HG03108 (cell line): ENCODE measurements at regions not wholly inside any gene's neighbourhood (a gene's known extent, or its start where the extent isn't known, plus 50 kb on each side); places are given as distances from the start of the nearest gene placed in this dataset.
"Not testable (repeated sequence)": the region's sequence is repeated elsewhere in the genome, so short reads cannot be mapped to it uniquely, and the experiment has no call there.

Experiments used
- ATAC-seq: cut with Tn5 transposase; IDR thresholded peaks from one replicate; pipeline ENCODE4 v1.9.1; 2021; ENCODE audit warnings: moderate library complexity; ENCODE audit not compliant: unreplicated experiment

GRCh38 chr6:37580176-37580955 is 80.7 kb upstream of the CCDC167 start:
- ATAC-seq, result no peak

DNA sequence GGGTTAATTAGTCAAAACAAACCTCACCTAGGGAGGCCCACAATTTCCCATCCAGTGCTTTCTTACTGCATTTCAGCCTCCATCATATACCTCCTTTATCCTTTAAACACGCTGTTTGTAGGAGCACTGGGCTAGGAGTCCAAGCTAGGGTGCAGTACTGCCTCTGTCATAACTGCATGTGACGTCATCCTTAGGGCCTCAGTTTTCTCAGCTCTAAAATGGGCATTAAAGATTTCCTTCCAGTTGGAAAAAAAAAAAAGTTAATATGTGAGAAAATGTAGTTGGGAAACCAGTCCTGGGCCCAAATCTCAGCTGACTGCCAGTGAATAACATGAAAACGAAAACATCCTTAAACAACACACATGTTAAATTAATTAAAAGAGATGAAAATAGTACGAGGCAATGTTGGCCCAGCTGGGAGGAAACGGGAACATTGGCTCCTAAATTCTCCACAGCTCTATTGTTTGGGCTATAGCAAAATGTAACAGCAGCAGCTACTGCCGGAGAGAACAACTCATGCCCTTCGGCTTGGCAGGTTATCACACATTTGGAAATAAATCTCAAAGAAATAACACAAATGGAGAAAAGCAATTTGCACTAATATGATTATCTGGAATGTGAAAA is 79.9 kb upstream of the CCDC167 start:
- no peak for ATAC-seq

GRCh38 chr6:37578104-37578503 is 78.4 kb upstream of the CCDC167 start:
- ATAC-seq, result no peak

GRCh38 chr6:37576336-37576737 is 76.6 kb upstream of the CCDC167 start:
- ATAC-seq, result no peak

DNA sequence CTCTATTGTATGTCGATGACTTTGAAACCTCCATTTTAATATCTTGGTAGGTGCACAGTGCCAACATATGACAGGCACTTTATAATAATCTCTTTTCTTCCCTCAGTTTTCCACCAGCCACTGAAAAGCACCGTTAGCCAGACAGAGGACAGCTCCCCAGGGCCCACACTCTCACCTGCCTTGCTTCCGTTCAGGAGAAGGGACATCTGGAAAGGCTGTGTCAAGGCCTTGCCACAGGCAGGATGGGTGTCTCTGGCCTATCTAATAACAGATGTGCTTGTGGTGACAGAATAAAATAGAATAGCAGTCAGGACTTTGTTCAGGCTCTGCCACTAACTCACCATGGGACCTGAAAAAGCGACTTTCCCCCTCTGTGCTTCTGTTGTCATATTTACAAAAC is 75.5 kb upstream of the CCDC167 start:
- no peak for ATAC-seq

DNA sequence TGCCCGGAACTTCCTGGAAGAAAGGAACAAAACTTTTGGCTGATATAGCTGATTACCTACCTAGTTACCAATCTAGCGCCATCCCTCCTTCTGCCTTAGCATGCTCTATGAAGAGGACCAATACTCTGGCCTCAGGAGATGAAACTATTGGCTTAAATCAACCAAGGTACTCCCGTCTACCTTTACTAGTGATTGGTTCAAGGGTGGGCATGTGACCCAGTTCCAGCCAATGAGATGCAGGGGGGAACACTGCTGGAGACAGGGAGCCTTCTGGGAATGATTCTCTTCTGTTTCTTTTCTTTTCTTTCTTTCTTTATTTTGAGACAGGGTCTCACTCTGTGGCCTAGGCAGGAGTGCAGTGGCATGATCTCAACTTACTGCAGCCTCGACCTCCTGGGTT is 72.6 kb upstream of the CCDC167 start:
- no peak for ATAC-seq

- no peak for ATAC-seq
Observed at GRCh38 chr6:37570482-37571133, 70.9 kb upstream of the CCDC167 start.

DNA sequence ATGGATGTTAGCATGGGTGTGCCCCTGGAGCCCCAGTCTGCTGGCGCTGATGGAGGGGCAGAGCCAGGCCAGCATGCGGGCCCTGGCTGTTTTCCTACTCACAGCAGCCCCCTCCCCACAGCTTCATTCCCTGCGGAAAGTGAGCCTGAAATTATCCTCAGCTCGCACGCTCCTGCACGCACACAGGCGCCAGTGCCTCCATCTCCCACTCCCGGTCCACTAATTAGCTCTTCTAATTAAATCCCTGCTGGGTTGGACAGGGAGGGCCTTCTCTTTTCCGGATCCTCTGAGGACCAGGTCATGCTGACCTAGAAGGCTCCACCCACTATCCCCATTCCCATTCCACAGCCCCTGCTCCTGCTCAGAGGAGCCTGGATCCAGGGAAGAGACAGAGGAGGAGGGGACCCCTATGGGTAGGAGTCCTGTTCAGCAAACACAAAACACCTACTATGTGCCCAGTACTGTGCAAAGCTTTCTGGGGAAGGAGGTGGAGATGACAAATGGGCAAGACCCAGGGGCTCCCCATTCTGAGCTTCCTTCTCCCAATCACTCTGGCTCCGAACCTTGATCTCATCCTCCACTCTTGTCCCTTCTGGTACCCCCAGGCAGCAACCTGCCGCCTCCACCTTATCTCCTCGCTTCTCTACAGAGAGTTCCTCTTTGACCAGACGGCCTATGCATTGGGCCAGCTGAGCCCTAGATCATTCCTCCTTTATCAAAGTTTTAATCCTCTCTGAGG is 70.2 kb upstream of the CCDC167 start:
- ATAC-seq, result no peak

DNA sequence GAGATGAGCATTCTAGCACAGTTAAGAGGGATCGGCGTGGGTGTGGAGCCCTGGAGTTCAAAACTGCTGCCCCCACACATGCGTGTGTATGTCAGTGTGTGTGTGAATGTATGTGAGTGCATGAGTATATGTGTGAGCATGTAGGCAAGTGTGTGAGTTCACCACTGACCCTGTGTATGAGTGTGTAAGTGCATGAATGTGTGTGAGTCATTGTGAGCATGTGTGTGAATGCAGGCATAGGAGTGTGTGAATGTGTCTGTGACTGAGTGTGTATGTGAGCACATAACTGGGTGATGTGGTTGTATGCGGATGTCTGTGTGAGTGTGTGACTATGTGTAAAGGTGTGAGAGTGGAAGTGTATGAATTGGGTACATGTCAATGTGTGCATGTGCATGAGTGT is 69.6 kb upstream of the CCDC167 start:
- ATAC-seq, result no peak

DNA sequence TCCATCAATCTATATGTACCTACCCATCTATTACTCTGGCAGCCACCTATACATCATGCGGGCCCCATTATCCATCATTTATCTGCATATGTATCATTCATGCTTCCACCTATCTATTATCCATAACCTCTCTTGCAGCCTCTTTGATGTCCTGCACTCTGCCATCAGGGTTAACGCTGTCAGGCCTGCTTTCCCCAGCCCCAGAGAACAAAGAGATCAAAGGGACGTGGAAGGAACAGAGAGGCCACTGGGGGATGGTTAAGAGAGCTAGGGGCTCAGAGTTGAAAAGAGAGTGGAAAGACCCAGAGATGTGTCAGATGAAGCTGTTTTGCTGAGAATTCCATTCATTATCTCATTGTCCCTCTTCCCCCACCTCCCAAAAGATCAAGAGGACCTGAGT is 67.3 kb upstream of the CCDC167 start:
- no peak for ATAC-seq

DNA sequence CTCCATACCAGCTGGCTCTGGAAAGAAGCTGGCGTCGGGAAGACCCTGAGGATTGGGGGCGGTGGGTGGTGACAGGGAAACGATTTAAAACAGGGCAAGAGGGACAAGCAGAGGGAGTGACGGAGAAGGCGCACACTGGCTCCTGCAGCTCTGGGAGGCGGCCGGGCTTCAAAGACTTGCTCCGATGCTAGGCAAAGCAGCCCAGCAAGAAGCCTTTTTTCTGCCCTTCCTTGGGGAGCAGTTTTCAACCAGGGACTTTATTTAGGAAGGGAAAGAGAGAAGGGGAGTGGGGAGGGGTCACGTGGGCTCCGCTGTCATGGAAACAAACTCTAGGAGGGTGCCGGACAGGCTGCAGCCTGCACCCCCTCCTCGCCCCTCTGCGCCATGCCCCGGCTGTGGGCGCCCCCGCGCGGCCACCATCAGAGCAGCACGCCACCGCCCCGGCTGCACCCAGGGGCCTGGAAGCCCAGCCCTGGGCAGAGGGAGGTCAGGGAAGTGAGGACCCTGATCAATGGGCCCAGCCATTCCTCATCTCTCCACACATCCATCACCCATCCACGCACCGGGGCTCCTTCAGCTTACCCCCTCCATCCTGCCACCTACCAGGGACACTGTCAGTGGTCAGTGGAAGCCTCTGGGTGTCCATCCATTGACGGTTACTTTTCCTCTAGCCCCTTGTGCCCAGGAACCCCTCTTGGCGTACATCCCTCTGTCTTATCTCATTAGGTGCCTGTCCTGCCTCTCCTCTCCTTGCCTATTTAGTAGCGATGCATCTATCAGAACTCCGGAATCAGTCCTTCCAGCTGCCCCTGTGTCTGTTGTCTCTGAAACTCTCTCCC is 66.6 kb upstream of the CCDC167 start:
- no peak for ATAC-seq

GRCh38 chr6:37565267-37566110 is 65.8 kb upstream of the CCDC167 start:
- no peak for ATAC-seq

- not testable (repeated sequence) for ATAC-seq
Observed at GRCh38 chr6:37562926-37563288, 63.2 kb upstream of the CCDC167 start.

GRCh38 chr6:37561361-37561760 is 61.7 kb upstream of the CCDC167 start:
- no peak for ATAC-seq

DNA sequence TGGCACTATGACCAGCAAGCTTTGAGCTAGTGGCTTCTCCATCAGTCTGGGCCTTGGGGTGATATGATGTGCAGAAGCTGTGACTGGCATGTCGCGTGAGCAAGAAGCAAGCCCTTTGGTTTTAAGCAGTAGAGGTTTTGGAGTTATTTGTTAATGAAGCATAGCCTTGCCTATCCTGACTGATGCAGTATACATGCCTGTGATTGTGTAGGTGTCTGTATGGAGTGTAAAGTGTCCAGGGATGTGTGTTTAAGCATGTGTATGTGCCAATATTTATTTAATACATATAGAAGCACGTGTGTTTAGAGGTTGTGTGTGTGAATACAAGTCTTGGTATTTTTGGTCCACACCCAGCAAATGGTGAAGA is 61.0 kb upstream of the CCDC167 start:
- no peak for ATAC-seq

DNA sequence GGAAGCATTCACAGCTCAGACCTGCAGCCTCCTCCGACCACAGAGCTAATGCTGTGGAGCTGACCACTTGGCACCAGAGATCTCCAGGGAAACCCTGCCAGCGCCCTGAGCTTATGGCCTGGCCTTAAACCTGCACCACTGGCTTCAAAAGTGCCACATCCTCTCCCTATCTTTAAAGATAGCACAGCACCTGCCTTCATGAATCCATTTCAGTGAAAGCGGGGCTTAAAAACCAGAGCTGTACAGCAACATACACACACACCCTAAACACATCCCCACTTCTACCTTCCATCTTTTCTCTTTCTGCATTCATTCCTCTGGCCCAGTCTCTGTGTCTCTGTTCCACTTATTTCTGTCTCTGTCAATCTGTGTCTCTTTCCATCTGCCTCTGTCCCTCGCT is 59.8 kb upstream of the CCDC167 start:
- no peak for ATAC-seq

DNA sequence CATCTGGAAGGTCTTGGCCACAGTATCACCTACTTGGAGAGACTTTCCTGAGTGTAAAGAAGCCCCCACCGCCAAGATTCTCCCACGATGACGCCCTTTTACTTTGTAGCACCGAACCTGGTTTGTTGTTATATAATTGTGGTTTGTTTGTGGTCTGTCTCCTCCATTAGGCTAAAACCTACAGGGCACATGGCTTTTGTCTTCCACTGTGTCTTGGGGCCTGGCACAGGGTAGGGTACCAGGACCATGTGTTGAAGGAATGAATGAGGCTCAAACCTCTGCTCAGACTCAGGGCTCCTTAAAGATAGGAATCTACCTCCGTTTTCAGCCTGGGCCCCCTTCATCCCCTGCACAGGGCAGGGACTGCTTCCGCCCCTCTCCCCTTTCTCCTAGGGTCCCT is 59.4 kb upstream of the CCDC167 start:
- no peak for ATAC-seq

DNA sequence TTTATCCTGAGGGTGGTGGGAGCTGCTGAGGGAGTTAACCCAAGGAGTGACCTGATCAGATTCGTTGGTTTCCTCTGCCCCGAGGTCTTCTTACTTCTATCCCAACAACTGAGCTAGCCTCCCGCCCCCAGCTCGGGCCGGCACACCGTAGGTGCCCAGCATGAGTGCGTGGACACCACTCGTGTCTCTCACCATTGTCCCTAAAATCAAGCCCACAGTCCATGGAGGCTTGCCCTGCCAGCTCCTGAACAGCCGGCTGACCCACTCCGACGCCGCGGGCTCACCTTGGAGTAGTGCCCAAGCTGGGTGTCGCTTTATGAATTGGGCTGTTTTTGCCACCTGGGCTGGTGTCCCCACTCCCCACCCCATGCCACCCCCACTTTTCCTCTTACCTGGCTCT is 59.0 kb upstream of the CCDC167 start:
- no peak for ATAC-seq

GRCh38 chr6:37558168-37558567 is 58.5 kb upstream of the CCDC167 start:
- ATAC-seq, result no peak

DNA sequence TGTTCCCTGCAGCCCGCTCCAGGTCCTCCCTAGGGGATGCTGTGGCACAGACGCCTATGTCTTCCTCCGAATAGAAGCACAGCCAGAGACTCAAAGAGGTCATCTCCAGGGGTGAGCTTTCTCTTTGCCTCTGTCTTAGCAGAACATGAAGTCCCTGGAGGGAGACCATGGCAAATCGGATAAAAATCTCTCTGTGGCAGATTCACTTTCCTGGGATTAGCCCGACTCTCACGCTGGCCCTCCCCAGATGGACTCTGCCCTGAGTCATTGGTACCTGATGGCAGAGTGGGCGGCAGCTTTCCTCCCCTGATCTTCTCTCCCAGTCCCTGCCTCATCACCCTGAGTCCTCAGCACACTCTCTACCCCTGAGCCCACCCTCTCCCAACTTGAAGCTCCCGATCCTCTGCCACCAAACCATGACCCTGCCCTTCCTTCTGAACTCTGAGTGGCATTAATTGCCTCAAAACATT is 58.0 kb upstream of the CCDC167 start:
- ATAC-seq, result no peak
